HG03575 (cell line): ENCODE measurements at regions not wholly inside any gene's neighbourhood (a gene's known extent, or its start where the extent isn't known, plus 50 kb on each side); places are given as distances from the start of the nearest gene placed in this dataset.
A peak's percentile ranks its signal among the peaks of the same experiment; 100 is the strongest.
"Not testable (repeated sequence)": the region's sequence is repeated elsewhere in the genome, so short reads cannot be mapped to it uniquely, and the experiment has no call there.

ENCODE experiments used
- ATAC-seq: cut with Tn5 transposase; IDR thresholded peaks from one replicate; pipeline ENCODE4 v1.9.1; 2021; ENCODE audit not compliant: unreplicated experiment, insufficient number of reproducible peaks, low FRiP score; ENCODE audit errors: extremely low read depth

DNA sequence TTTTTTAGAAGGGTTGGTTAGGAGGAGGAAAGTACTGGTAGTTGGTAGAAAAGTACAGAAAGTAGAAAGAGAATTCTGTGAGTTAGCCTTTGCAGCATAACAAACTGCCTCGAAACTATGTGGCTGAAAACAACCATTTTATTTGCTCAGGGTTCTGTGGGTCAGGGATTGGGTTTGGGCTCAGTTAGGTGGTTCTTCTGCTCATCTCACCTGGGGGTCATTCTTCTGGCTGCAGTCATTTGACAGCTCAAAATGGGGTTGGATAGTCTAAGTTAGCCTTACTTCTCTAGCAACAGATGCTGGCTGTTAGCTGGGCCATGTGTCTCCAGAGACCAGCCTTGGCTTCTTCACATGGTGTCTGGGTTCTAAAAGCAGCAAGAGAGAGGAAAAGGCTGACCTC is 119.4 kb downstream of the SMIM20 start:
- ATAC-seq, result no peak

DNA sequence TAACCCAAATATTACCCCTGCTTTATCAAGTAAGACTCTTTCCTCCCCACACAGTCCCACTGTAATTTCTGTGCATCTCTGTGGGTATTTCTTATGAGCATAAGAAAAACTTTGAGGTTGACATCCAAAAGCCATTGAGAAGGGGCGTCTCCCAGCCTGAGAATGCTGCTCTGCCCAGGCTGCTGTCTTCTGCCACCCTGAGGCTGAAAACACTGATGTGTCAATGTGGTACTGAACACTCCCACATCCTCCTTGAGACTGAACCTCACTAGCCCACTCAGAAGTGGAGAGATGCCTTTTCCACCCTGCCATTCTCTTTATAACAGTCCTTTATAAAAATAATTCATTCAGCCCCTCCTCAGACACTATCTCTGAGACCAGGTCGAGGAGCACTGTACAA is 120.8 kb downstream of the SMIM20 start:
- ATAC-seq, result no peak

DNA sequence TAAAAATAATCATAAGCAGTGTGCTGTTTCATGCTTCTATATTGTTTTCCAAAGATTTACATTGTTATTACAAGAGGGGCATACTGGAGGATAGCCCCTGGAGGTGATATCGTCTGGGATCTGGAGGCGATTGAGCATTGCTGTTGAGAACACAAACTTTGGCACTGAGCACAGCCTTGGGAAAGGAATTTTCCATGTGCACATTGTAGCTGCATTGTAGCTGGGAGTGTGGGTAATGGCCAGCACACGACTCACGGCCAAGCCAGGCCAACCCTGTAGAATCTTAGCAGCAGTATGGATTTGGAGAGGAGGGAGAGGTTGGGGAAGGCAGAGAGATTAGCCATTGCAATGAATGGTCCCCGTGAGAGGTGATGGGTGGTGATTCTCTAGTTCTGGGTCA is 121.9 kb downstream of the SMIM20 start:
- ATAC-seq, result no peak

DNA sequence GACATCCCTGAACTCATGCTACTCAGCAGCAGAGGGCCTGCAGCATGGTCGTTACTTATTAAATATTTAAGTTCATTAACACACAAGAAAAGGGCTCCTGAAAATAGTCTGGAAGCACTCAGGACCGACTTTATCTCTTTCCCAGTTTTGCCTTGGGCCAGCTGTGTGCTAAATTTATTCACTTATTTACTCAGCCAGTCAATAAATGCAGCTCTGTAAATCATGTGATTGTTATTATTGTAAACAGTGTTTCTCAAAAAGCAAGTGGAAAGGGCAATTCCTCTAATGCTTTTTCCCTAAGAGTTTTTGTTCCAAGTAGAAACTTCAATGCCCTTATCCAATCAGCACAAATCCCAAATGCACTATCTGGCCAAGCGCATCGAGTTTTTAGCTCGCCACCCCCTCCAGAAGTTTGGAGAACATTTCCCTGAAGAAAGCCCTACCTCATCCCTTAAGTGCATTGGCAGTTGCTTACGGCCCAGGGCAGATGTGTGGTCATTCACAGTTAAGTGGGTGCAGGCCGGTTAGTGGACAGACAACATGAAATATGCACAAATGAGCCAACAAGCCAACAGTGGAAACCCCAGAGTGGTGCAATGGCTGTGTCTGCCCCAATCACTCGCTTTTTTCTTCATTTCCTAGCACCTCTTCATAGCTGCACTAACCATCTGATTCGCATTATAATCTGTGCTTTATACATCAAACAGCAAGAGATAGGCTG is 125.8 kb downstream of the SMIM20 start:
- no peak for ATAC-seq

DNA sequence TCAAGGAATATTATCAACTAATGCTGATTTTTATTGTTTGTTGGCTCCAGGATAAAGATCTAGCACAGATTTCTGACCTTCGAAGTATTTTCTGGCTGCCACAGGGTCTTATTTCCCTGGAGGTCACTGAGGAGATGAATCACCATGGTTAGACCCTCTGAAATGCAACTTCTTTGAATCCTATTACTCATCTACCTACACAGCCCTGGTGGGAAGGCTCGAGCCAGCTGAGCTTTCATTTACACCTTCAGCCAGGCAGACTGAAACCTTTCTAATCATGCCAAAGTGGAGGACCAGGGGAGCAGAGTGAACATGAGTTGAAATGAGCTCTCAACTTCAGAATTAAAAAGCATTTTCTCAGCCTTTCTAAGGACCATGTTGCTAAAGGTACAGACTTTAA is 130.5 kb downstream of the SMIM20 start:
- ATAC-seq, result no peak

DNA sequence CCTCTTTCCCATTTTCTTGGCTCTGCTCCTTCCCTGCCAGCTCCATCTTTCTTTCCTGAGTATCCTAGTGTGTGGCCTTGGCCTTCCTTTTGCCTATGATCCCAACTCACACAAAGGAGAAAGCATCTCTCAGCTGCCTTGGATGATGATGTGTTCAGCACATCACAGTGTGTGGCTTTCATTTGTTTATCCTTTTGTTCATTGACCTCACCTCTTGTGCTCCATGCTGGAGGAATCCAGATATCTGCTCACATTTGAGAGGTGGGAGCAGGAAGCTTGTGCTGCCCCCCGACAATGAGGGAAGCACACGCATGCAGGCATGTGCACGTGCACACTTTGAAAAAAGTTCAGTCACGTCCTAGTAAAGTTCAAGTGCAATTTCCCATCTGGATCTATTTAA is 131.0 kb downstream of the SMIM20 start:
- no peak for ATAC-seq

DNA sequence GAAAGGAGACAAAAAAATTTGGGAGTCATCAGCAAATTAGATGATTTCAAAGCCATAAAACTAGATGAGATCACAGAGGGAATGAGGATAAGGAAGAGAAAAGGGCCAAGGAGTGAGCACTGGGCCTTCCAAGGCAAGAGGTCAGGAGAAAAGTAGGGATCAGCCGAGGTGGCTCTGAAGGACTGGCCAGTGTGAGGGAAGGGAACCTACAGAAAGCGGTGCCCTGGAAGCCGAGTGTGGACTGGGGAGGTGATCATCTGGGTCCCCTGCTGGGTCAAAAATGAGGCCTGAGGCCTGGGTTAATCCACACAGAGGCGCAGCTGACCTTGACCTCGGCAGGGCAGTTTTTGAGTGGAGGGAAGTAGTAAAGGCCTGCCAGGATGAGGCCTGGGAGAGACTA is 133.8 kb downstream of the SMIM20 start:
- ATAC-seq, result no peak

DNA sequence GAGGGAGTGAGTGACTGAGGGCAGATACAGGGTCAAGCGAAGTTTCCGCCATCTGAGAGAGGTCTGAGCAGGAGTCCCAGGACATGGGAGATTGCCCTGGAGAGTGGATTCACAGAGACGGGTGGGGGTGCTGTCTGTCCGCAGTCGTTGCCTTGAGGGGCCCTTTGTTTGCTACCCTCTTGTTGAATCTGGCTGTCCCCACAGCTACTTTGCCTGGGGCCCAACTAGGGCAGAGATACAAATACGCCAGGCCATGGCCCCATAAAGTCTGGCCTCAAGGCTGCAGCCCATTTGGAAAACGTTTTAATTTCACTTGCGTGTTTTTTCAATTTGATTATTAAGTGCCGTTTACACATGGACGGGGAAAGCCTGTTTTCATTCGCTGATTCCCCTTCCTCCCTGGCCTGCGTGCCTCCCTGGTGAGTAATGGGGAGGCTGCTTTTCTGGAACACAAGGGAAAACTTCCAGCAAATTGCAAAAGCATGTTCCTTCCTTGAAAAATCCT is 134.4 kb downstream of the SMIM20 start:
- ATAC-seq, result no peak

DNA sequence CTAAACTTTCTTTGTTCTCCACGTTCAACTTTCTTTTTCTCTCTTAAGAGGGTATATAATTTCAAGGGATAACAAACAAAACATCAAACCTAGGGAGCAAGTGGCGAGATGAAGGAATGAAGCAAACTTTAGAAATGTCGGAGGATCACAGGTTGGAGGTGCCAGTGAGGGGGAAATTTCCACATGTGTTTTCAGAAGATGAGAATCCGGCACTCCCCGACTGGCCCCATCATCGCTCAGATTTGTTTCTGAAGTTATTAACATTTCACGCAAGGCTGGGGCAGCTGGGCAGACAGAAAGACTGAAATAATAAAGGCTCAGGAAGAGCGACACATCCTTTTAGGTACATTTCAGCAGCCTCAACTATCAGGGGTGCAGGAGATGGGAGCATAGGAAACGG is 134.9 kb downstream of the SMIM20 start:
- ATAC-seq, result no peak

DNA sequence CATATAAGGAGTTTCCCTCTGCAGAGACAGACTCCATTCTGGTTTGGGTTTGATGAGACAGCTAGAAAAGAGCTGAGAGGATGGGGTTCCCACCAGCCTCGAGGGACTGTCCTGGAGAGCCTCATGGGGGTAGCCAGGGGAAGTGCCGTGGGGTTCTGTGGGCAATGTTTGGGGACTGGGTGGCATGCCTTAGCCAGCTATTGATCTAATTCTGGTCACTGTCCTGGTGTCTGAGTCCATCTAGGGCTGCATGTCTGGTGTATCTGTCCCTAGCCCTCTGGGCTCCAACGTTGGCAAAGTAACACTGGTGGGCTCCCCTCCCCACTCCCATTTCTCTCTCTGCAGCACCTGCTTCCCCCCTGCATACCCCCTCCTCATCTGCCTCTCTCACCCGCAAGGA is 135.4 kb downstream of the SMIM20 start:
- no peak for ATAC-seq

DNA sequence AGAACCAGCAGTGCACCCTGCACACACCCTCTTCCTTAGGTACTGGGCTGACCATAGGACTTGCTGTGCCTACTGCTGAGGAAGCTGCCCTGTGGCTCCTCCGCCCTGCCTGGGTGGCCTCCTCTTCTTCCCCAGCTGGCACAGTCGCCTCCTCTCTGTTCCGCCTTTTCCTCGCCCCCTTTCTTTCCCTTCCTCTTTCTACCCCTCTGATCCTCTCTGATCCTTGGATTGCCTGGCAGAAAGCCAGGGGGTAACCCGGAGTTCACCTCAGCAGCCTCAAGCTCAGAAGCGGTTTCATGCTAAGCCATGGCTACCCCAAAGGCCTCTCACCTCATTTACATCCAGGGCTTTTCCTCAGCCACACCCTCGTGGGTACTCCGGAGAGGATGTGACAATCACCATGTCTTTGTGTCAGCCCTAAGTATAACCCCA is 136.2 kb downstream of the SMIM20 start:
- no peak for ATAC-seq

DNA sequence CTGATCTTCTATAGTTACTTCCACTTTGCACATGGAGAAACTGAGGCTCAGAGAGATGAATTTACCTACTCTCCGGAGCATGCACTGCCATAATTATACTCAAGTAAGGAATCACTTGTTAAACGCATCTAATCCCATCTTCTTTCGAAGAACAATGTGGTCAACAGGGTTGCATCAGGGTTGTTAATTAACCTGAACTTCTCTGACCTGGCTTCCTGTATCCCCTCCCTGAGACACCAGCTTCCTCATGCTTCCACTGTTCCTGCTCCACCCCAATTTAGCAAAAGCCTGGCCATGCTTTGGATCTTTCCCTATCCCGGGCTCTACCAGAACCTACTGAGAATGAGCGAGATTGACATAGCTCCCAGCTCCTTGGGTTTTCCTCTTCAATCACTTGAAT is 136.7 kb downstream of the SMIM20 start:
- no peak for ATAC-seq

DNA sequence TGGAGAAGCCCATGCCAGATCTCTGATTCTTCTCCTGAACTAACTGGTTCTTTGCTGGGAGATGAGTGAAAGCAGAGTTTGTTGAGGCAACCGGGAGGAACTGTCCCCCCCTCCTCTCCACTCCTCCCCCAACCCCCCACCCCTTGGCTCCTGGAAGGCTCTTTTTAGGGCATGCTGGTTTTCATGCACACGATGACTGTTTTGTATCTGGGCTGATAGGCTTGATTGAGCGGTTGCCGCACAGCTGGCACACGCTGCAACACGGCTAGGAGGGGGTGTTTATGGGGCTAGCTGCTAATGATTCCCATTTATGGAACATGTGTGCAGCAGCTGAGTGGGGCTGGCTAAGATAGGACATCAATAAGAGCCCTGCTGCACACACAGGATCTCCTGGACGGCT is 137.2 kb downstream of the SMIM20 start:
- no peak for ATAC-seq

DNA sequence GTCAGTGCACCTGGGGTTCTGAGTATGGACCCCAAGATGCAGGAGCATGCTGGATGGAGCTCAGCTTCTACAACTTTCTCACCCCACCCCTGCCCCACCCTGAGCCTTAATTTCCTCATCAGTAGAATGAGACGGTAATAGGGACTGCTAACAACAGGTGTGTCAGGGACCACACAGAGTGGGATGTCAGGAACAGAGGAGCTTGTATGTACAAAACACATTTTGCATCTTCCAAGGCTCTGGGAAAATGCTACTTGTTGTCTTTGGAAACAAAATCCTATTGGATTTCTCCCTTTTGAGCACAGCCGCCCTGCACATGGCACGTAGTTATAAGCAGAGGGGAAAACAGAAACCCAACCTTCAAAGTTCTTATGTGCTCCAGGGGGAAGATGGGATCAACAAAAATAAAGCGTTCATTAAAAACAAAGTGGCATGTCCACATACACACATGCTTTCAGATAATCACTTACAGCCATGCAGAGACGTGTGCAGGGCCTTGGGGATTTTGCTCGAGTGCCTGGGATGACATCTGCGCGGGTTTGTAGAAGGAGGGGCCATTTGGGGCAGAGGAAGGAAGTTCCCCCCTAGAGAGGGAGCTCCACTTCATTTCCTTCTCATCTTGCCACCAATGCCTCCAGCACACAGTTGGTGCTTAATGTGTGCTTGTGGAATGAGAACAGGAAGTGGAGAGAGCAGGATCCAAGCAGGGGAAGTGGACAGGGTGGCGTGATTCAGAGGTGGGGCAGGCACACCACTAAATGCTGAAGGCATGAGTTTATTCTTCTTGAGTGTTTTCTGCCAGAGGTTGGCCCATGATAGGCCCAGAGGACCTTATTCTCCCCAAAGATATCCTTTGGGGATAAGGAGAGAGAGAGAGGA is 138.9 kb downstream of the SMIM20 start:
- ATAC-seq, result no peak

DNA sequence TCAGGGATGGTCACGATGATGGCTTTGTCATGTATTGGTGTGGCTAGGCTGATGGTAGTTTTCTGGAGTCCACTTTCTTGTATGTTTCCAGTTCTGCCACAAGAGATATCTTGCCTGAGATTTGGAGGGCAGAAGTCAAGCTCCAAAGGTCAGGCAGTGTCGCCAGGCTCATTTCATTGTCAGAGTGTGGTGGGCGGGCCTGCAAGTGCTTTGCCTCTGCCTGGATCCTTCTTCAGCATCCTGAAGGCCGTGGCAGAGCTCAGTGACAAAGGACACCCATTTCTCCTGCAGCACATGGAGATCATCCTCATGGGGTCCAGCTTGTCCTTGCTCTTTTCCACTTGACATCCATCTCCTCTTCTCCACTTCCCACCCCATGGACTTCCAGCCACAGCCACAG is 139.7 kb downstream of the SMIM20 start:
- no peak for ATAC-seq

DNA sequence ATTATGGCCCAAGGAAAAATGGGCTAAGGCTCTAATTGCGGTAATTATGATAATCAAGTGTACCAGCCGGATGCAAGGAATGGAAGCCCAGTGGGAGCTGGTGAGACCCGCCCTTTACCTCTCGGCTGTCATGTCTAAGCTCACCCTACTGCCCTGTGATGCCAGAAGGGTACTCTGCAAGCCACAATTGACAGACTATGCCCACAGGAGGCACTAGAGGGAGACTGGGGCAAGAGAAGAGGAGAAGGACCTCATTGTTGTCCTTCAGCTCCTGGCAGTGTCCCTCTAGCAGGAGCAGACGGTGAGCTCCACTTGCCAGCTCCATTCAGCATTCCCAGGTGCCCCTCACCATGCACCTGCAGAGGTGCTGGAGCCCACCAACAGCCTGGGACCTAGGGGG is 141.8 kb downstream of the SMIM20 start:
- ATAC-seq, result no peak

DNA sequence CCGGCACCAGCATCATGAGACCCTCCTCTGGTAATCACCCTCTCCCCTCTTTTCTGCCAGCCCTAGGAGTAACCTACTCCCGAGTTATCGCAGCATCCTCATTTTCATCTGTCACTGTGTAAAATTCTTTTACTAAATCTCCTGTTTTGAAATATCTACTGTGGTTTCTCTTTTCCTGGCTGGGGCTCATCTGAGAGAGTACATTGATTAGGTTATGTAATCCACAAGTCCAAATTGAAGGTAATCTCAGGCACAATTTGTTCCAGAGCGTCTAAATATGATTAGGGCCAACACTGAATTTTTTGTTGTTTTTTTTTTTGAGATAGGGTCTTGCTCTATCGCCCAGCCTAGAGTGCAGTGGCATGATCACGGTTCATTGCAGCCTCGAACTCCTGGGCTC is 142.4 kb downstream of the SMIM20 start:
- no peak for ATAC-seq

DNA sequence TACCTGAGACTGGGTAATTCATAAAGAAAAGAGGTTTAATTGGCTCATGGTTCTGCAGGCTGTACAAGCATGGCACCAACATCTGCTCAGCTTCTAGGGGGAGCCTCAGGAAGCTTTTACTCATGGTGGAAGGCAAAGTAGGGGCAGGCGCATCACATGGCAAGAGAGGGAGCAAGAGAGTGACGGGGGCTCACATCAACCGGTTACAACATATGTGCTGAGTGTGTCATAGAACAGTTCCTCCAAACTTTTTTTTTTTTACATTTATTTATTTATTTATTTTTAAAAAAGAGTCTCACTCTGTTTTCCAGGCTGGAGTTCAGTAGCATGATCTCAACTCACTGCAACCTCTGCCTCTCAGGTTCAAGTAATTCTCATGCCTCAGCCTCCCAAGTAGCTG is 143.8 kb downstream of the SMIM20 start:
- not testable (repeated sequence) for ATAC-seq

DNA sequence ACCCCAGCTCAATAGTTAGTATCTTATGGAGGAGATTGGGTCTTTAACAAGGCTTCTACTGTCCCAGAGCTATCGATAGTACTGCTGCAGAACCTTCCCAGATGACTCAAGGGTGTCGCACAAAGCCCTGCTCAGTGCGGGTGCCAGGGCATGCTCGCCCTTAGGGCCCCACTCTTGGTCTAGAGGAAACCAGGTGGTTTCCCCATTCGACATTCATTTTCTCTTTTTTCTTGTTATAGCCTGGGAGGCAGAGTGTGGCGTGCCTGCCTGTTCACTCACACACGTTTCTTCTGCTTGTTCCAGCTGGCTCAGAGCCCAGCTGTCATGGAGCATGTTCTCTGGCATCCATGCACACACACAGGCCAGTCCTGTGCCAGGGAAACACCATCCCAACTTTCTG is 144.5 kb downstream of the SMIM20 start:
- ATAC-seq, result peak; percentile 79

DNA sequence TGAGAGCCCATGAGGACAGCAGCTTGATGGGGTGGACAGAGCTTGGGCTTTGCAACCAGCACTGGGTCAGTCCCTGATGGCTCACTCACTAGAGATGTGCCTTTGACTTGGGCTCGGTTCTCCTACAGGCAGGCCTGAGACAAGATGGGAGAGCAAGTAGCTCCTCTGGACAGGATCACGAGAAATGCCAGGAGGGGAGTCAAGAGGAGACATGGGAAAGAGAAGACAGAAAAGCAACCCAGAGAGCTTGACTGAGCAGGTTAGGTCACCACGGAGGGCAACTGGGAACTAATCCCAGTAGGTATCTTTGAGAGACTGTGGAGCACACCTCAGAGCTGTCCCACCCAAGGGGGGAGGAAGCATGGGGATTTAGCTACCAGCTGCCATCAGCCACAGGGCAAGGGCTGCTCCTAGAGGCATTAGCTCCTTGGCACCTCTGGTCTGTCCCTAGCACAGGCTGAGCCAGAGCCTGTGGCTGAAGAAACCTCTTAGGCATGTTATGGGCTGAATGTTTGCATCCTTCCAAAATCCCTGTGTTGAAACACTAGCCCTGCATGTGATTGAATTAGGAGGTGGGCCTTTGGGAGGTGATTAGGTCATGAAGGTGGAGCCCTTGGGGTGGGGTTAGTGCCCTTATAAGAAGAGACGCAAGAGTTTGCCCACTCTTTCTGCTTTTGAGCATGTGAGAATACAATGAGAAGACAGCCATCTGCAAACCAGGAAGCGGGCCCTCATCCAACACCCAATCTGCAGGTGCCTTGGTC is 145.6 kb downstream of the SMIM20 start:
- ATAC-seq, result no peak
